Fibroblast of mammary gland (primary cell): ENCODE measurements at regions not wholly inside any gene's neighbourhood (a gene's known extent, or its start where the extent isn't known, plus 50 kb on each side); places are given as distances from the start of the nearest gene placed in this dataset.
A peak's percentile ranks its signal among the peaks of the same experiment; 100 is the strongest.

Experiments used
- DNase-seq: peaks from one replicate; pipeline ENCODE4 v3.0.0-alpha.2; 2010; ENCODE audit warnings: low read depth
- H3K4me3 ChIP-seq: 2 replicates; pipeline ENCODE4 v1.5.1; 2011; ENCODE audit warnings: low read depth, mild to moderate bottlenecking, low read length, moderate library complexity; ENCODE audit not compliant: control insufficient read depth
- CTCF ChIP-seq: conservative IDR thresholded peaks from 2 replicates; pipeline ENCODE4 v1.5.1; 2011; ENCODE audit warnings: low read depth, low read length, inconsistent platforms; ENCODE audit not compliant: control insufficient read depth, insufficient read depth

- DNase-seq, result no peak
- no peak for TF ChIP-seq CTCF
- no peak overlapping the region for H3K4me3 ChIP-seq
These were observed 110.1 kb downstream of the GALR1 start for GRCh38 chr18:77359561-77360314.

- no peak for TF ChIP-seq CTCF
- no peak for DNase-seq
- H3K4me3 ChIP-seq, result no peak overlapping the region
These were observed 110.9 kb downstream of the GALR1 start for GRCh38 chr18:77360315-77361190.

GRCh38 chr18:77361382-77361781 lies 111.7 kb downstream of the GALR1 start:
- TF ChIP-seq CTCF, result no peak
- no peak for DNase-seq
- H3K4me3 ChIP-seq, result no peak overlapping the region

GRCh38 chr18:77365667-77366066 lies 116.0 kb downstream of the GALR1 start:
- DNase-seq, result no peak
- TF ChIP-seq CTCF, result no peak
- no peak overlapping the region for H3K4me3 ChIP-seq

- H3K4me3 ChIP-seq, result no peak overlapping the region
- DNase-seq, result peak; percentile 44
- no peak for TF ChIP-seq CTCF
These were observed 116.5 kb downstream of the GALR1 start for GRCh38 chr18:77366067-77366719.

GRCh38 chr18:77366720-77367641 lies 117.3 kb downstream of the GALR1 start:
- peak overlapping the region; percentile 7 for H3K4me3 ChIP-seq
- no peak for TF ChIP-seq CTCF
- peak; percentile 44 for DNase-seq
